Epidermal melanocyte (primary cell): ENCODE measurements at regions not wholly inside any gene's neighbourhood (a gene's known extent, or its start where the extent isn't known, plus 50 kb on each side); places are given as distances from the start of the nearest gene placed in this dataset.

ENCODE experiments used
- DNase-seq: peaks from one replicate; pipeline ENCODE4 v3.0.0; 2011; ENCODE audit warnings: low spot score; ENCODE audit not compliant: insufficient read length

- no peak for DNase-seq
Measured at GRCh38 chr18:26703170-26703930, 155.0 kb upstream of the KCTD1 start.

GRCh38 chr18:26702086-26702485 lies 153.7 kb upstream of the KCTD1 start:
- no peak for DNase-seq

- DNase-seq: no peak
Measured at GRCh38 chr18:26700728-26701127, 152.4 kb upstream of the KCTD1 start.

- no peak for DNase-seq
Measured at GRCh38 chr18:26700201-26700600, 151.8 kb upstream of the KCTD1 start.

DNA sequence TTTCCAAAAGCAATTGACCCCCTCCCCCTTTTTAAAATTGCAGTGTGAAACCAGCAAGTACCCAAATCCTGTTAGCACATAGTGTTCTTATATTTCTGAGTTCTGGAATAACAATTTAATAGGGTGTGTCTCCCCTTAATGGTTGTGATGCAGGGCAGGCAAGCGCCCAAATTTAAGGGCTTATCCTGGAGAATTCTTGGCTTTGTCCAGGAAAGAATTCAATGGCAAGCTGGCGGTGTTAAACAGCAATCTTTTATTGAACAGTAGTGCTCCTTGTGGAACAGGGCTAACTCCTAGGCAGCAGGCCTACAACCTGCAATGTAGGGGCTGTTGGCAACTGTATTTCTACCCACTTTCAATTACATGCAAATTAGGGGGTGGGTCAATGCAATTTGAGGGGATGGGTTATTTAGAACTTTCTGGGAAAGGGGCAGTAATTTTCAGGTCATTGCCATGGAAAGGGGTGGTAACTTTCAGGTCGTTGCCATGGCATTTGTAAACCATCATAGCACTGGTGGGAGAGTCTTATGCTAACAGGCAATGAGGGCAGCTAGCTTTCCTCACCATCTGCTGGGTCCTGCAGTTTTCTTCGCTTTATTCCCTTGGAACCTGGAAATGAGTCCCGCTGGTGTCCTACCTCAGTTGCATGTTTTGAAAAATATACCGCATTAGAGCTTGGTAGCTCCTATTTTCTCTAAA lies 149.0 kb upstream of the KCTD1 start:
- DNase-seq: no peak

DNA sequence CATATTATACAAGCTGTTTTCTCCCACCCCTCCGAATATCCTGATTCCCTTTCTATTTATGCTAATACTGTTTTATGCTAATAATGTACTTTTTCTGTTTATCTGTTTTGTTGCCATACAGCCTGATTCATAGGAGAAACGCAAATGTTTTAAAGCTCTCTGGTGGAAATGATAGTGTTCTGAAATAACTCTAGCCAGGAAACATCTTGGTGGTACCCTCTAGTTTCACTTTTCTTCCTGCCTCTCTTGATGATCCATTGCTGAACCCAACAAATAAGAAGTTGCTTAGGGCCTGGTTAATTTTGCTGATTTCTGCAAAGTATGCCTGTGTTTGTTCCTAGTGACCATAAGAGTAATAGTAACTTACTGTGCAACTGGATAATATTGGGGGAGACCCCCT lies 148.4 kb upstream of the KCTD1 start:
- DNase-seq: no peak

- no peak for DNase-seq
Measured at GRCh38 chr18:26696308-26696707, 148.0 kb upstream of the KCTD1 start.

GRCh38 chr18:26689226-26689879 lies 141.0 kb upstream of the KCTD1 start:
- DNase-seq: no peak

DNA sequence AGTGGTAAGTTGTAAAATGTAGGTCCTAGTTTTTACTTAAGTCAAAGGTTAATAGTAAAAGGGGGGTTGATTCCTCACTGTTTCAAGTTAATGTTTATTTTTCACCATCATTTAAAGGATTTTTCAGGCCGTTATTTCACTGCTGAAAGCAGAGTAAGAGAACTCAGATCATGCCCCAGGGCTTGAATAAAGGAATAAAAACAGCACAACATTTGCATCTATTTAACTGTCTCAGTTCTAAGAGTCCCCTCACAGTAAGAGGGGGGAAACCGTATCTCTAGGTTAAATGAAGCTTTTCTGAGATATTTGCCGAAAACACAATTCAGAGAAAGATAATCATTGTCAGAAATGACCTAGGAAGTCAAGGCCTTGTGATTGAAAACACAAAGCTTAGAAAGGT lies 138.2 kb upstream of the KCTD1 start:
- DNase-seq: no peak

DNA sequence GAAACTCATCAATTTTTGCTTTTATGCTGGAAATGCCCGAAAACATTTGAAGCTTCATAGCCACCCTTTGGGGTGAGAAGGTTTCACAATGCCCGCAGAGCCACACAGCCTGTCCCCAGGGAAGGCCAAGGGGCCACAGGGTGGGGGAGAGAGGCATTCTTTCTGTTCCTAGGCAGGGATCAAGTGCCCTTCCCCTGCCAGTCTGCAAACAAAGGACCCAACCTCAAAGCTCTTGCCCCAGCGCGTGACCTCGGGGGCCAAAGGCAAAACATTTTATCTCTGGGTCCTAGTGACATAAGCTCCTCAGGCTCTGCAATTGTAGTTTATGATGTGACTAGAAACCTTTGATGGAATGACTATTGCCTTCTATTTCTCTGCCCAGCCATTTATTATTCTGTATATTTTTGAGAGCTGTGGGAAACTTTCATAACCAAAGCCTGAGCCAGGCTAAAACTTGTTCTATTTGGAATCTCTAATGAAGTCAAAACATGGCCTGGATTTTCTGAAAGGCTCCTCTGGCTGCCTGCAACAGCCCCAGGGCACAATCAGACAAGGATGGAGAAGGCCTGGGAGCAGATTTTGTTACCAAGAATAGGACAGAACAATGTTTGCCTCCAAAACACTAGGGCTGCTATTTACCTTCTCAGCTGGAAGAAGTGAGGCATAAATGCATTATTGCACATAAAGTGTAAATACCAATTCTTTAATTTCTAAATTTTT lies 137.2 kb upstream of the KCTD1 start:
- DNase-seq: peak; percentile 21

DNA sequence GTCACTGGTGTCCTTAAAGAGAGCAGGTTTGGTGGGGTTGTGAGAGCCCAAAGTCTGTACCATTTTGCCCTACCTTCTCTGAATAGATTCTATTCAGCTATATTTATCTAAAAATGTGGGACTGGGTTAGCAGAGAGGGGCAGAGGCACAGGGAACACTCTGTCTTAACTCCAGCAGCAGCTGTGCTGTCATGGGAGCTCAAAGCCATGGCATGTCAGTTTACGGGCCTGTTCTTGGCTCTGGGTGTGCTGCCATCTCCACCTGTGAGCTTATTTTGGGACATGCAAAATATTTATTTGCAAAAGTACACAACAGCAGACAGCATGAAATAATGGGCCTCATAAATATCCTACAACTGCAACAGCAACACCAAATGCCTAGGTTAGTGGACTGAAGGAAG lies 129.6 kb upstream of the KCTD1 start:
- DNase-seq: no peak

GRCh38 chr18:26667046-26667445 lies 118.7 kb upstream of the KCTD1 start:
- no peak for DNase-seq

GRCh38 chr18:26662996-26663395 lies 114.6 kb upstream of the KCTD1 start:
- no peak for DNase-seq

DNA sequence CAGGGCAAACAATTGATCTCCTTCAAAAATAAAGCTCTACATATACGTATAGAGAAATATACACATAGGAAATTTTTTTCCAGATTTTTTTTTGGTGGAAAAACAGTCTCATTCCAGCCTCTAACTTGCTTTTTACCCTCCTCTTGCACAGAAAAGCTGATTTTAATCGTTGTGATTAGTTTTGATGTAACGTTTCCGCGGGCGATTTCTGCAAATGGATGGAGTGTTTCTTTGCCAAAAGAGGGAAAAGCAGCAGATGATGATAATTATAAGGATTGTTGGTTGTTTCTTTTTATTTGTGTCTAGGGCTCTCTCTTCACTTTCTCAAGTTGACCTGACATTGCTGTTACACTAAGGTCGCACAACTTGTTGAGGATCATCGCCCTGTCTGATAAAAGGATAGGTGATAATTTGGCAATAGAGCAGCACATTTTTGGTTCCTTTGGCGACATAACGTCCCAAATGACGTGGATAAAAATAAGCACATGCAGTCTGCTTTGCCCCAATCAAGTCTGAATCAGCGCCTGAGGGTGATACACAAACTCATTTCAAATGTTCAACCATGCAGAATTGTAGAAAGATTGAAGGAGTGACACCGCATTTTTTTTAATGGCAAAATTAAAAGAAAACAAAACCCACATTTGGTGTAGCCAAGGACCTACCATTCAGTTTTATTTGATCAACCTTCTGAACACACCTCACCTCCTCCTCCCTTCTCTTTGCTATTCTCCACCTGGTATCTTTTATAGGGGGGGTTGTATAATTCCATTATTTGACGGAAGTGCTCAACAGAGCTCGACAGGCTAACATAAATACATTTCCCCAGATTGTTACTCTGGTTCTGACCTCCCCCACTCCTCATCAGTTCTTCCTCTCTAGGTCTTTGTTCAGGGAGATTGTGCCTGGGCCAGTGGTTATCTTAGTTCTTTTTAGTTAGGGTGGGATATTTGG lies 109.6 kb upstream of the KCTD1 start:
- no peak for DNase-seq

- DNase-seq: peak; percentile 62
Measured at GRCh38 chr18:26656944-26657536, 108.7 kb upstream of the KCTD1 start.

- DNase-seq: no peak
Measured at GRCh38 chr18:26656431-26656943, 108.1 kb upstream of the KCTD1 start.

DNA sequence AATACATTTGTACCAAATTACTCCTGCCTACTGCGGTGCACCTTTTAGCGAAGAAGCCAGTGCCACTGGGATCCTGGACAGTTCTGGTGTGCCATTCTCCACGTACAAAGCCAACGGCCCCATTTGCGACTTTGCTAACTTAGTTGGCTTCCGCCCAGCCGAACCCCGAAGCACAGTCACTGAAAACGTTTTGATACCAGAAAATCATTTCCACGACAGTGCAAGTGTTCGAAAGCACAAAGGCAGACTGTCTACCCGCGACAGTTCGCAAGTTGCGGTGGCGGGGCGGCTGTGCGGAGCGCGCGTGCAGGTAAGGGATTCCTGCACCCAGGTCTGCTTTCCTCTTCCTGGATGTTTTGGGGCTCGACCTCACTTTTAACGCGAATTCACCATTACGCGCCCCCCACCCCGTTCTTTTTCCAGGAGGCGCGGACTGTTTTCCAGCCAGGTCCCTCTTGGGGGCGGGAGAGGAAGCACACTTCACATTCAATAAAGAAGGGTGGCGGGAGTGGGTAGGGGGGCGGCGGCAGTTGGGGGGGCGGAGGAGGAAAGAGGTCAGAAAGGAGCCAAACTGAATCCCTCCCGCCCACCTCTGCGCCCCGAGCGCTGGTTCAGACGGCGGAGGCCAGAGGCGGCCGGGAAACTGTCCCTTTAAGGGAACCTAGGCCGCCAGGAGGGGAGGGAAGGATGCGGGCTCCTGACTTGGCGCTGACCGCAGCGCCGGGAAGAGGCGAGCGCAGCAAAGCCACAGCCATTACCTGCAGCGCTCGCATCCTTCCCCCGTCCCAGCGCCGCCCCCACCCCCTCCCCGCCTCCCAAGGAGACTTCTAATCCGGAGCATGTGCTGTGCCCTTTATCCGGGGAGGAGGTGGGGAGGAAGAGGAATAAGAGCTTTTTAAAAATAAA lies 107.4 kb upstream of the KCTD1 start:
- DNase-seq: no peak

DNA sequence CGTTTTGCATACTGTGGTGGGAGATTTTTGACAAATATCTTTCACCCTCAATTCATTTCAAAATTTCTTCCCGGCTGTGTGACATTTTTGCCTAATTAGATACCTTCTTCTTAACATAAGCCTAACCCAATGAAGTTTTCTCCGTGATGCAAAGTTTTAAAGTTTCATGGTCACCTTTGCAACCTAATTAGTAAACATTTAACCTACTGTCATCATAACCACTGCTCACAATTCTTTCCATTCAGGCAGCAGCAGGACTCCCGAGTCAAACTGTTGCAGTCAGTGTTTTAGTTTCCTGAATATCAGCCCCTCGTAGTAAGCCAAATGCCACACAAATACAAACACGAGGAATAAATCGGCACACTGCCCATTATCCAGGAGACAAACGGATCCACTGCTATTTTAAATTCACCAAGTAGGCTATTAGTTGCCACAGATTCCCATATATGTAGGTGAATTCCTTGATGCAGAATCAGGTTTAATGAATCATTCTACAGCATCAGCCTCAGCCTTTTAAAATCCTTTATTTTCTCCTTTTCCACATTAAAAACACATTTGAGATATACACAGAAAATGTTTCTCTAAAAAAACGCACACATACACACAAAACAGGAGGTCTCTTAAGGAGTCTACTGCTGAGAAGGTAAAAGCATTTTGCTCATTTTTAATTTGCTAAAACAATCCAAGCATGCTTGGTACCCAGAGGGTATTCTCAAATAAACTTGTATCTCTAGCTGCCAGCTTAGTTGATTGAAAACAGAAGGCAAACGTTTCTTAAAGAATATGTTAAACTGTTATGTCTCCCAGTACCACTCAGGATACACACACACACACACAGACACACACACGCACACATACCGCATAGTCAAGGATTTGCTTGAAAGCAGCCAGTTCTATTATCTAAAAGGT lies 106.5 kb upstream of the KCTD1 start:
- no peak for DNase-seq
